Lower leg skin (tissue), 3 donors: ENCODE measurements at regions not wholly inside any gene's neighbourhood (a gene's known extent, or its start where the extent isn't known, plus 50 kb on each side); places are given as distances from the start of the nearest gene placed in this dataset.

Source experiments
- POLR2A ChIP-seq, 2 donors: fragments of 450-650 bp; IDR thresholded peaks; one replicate each; pipeline ENCODE4 v1.6.1; 2016 to 2017; ENCODE audit warnings: antibody characterized with exemption in 2 of 2, mild to moderate bottlenecking in 1 of 2, moderate library complexity in 1 of 2
- TF ChIP-seq, protein P1 (sequence below), 3 donors: fragments of 450-650 bp; IDR thresholded peaks; one replicate each; pipeline ENCODE4 v1.5.1; 2016; ENCODE audit warnings: antibody characterized with exemption in 3 of 3, mild to moderate bottlenecking in 3 of 3, moderate library complexity in 2 of 3

- TF ChIP-seq, protein P1, sequence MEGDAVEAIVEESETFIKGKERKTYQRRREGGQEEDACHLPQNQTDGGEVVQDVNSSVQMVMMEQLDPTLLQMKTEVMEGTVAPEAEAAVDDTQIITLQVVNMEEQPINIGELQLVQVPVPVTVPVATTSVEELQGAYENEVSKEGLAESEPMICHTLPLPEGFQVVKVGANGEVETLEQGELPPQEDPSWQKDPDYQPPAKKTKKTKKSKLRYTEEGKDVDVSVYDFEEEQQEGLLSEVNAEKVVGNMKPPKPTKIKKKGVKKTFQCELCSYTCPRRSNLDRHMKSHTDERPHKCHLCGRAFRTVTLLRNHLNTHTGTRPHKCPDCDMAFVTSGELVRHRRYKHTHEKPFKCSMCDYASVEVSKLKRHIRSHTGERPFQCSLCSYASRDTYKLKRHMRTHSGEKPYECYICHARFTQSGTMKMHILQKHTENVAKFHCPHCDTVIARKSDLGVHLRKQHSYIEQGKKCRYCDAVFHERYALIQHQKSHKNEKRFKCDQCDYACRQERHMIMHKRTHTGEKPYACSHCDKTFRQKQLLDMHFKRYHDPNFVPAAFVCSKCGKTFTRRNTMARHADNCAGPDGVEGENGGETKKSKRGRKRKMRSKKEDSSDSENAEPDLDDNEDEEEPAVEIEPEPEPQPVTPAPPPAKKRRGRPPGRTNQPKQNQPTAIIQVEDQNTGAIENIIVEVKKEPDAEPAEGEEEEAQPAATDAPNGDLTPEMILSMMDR (IDR thresholded peaks at IDR 0.05) = no peak
- no peak for TF ChIP-seq POLR2A (IDR thresholded peaks at IDR 0.05)
Observed at GRCh38 chr7:82592416-82592815, 148.8 kb upstream of the CACNA2D1 start.
